ENCODE measurements at regions not wholly inside any gene's neighbourhood (a gene's known extent, or its start where the extent isn't known, plus 50 kb on each side); places are given as distances from the start of the nearest gene placed in this dataset.

- TF ChIP-seq CTCF (IDR thresholded peaks at IDR 0.05) (no peak), POLR2A (IDR thresholded peaks at IDR 0.05) (no peak), EP300 (IDR thresholded peaks at IDR 0.05) (no peak)
These were observed 51.4 kb upstream of the LHX1 start for GRCh38 chr17:36885771-36886377.

Data from tibial nerve (tissue), 4 donors.